CD4-positive, alpha-beta T cell treated with Interleukin-4 for 4 hours (primary cell): ENCODE measurements at regions not wholly inside any gene's neighbourhood (a gene's known extent, or its start where the extent isn't known, plus 50 kb on each side); places are given as distances from the start of the nearest gene placed in this dataset.

Experiments used
- DNase-seq: peaks from one replicate; pipeline ENCODE4 v3.0.0-alpha.2; 2020

GRCh38 chr16:65875381-65876055 lies 491.0 kb upstream of the CDH5 start:
- DNase-seq, result no peak

- no peak for DNase-seq
These were observed 497.2 kb upstream of the CDH5 start for GRCh38 chr16:65869261-65869660.

- DNase-seq, result no peak
These were observed 499.1 kb upstream of the CDH5 start for GRCh38 chr16:65867276-65867960.

GRCh38 chr16:65863236-65863635 lies 503.3 kb upstream of the CDH5 start:
- DNase-seq, result no peak

- no peak for DNase-seq
These were observed 505.3 kb upstream of the CDH5 start for GRCh38 chr16:65861131-65861731.

GRCh38 chr16:65855171-65856145 lies 511.0 kb upstream of the CDH5 start:
- no peak for DNase-seq

GRCh38 chr16:65846210-65846602 lies 520.3 kb upstream of the CDH5 start:
- no peak for DNase-seq

GRCh38 chr16:65845466-65846209 lies 520.9 kb upstream of the CDH5 start:
- DNase-seq, result no peak

- DNase-seq, result no peak
These were observed 522.5 kb upstream of the CDH5 start for GRCh38 chr16:65843941-65844340.

- DNase-seq, result no peak
These were observed 524.4 kb upstream of the CDH5 start for GRCh38 chr16:65842067-65842466.

- DNase-seq, result no peak
These were observed 528.5 kb upstream of the CDH5 start for GRCh38 chr16:65838001-65838400.

GRCh38 chr16:65837464-65837863 lies 529.0 kb upstream of the CDH5 start:
- no peak for DNase-seq

GRCh38 chr16:65834688-65835087 lies 531.8 kb upstream of the CDH5 start:
- no peak for DNase-seq

GRCh38 chr16:65833171-65833871 lies 533.2 kb upstream of the CDH5 start:
- no peak for DNase-seq

GRCh38 chr16:65832679-65833078 lies 533.8 kb upstream of the CDH5 start:
- DNase-seq, result no peak

- DNase-seq, result no peak
These were observed 534.4 kb upstream of the CDH5 start for GRCh38 chr16:65831903-65832666.

- DNase-seq, result no peak
These were observed 537.4 kb upstream of the CDH5 start for GRCh38 chr16:65829076-65829475.

- no peak for DNase-seq
These were observed 538.2 kb upstream of the CDH5 start for GRCh38 chr16:65828296-65828695.

GRCh38 chr16:65827231-65827630 lies 539.3 kb upstream of the CDH5 start:
- no peak for DNase-seq

GRCh38 chr16:65825191-65825856 lies 541.2 kb upstream of the CDH5 start:
- no peak for DNase-seq
